ENCODE measurements at regions not wholly inside any gene's neighbourhood (a gene's known extent, or its start where the extent isn't known, plus 50 kb on each side); places are given as distances from the start of the nearest gene placed in this dataset.

- H3K9me3 ChIP-seq (ENCODE audit: insufficient read depth, low read depth, low read length), result no peaks in the 10 kb centered on the region
- H3K27ac Mint-ChIP-seq (ENCODE audit: unreplicated experiment), result no peak overlapping the region
- H3K4me1 Mint-ChIP-seq (ENCODE audit: low read depth, unreplicated experiment), result no peaks in the 10 kb centered on the region
- H3K36me3 Mint-ChIP-seq (ENCODE audit: low read depth, unreplicated experiment), result no peaks in the 10 kb centered on the region
- TF ChIP-seq EZH2 (IDR thresholded peaks at IDR 0.05; ENCODE audit: insufficient read depth, low read length), result no peak
- no peak for TF ChIP-seq CTCF (IDR thresholded peaks at IDR 0.05; ENCODE audit: insufficient read depth, low read depth, low read length)
- H3K27me3 Mint-ChIP-seq (ENCODE audit: low read depth, unreplicated experiment), result no peaks in the 10 kb centered on the region
- no peaks in the 10 kb centered on the region for H4K20me1 ChIP-seq (ENCODE audit: insufficient read depth, low read length)
- H3K4me3 Mint-ChIP-seq (ENCODE audit: unreplicated experiment), result no peak overlapping the region
- no peak overlapping the region for H3K27ac ChIP-seq (ENCODE audit: low read depth, low read length)
- DNase-seq (ENCODE audit: low read depth), result no peak
- H3K79me2 ChIP-seq (ENCODE audit: insufficient read depth, low read length), result no peaks in the 10 kb centered on the region
- FAIRE-seq, result no peak
- H3K9ac ChIP-seq (ENCODE audit: low read length), result no peak overlapping the region
- no peak overlapping the region for H3K4me3 ChIP-seq (ENCODE audit: insufficient read depth, low read depth, low read length)
- no peaks in the 10 kb centered on the region for H3K27me3 ChIP-seq (ENCODE audit: insufficient read depth, low read length)
- no peaks in the 10 kb centered on the region for H3K36me3 ChIP-seq (ENCODE audit: insufficient read depth, low read length)
- H3K4me1 ChIP-seq (ENCODE audit: insufficient read depth, low read length), result no peaks in the 10 kb centered on the region
- H3K4me2 ChIP-seq (ENCODE audit: low read length), result no peak overlapping the region
- no peaks in the 10 kb centered on the region for H3K9me3 Mint-ChIP-seq (ENCODE audit: unreplicated experiment)
- no peak overlapping the region for H2AFZ ChIP-seq (ENCODE audit: low read depth, low read length)
Measured at GRCh38 chr18:40450751-40451150, 1504.3 kb upstream of the PIK3C3 start.

- Histone ChIP-seq H3K4me3 (ENCODE audit: insufficient read depth, low read depth, low read length) (no peak overlapping the region), H3K4me2 (ENCODE audit: low read length) (no peak overlapping the region), H3K27ac (ENCODE audit: low read depth, low read length) (no peak overlapping the region), H3K4me1 (ENCODE audit: insufficient read depth, low read length) (no peaks in the 10 kb centered on the region), H3K27me3 (ENCODE audit: insufficient read depth, low read length) (no peaks in the 10 kb centered on the region), H4K20me1 (ENCODE audit: insufficient read depth, low read length) (no peaks in the 10 kb centered on the region), H3K9me3 (ENCODE audit: insufficient read depth, low read depth, low read length) (no peaks in the 10 kb centered on the region), H3K36me3 (ENCODE audit: insufficient read depth, low read length) (no peaks in the 10 kb centered on the region), H3K9ac (ENCODE audit: low read length) (no peak overlapping the region), H3K79me2 (ENCODE audit: insufficient read depth, low read length) (no peaks in the 10 kb centered on the region), H2AFZ (ENCODE audit: low read depth, low read length) (no peak overlapping the region)
- FAIRE-seq (no peak), DNase-seq (ENCODE audit: low read depth) (no peak)
- no peak overlapping the region for H3K27ac Mint-ChIP-seq (ENCODE audit: unreplicated experiment)
- no peaks in the 10 kb centered on the region for H3K36me3 Mint-ChIP-seq (ENCODE audit: low read depth, unreplicated experiment)
- no peaks in the 10 kb centered on the region for H3K27me3 Mint-ChIP-seq (ENCODE audit: low read depth, unreplicated experiment)
- no peaks in the 10 kb centered on the region for H3K4me1 Mint-ChIP-seq (ENCODE audit: low read depth, unreplicated experiment)
- H3K9me3 Mint-ChIP-seq (ENCODE audit: unreplicated experiment), result no peaks in the 10 kb centered on the region
- TF ChIP-seq EZH2 (IDR thresholded peaks at IDR 0.05; ENCODE audit: insufficient read depth, low read length) (no peak), CTCF (IDR thresholded peaks at IDR 0.05; ENCODE audit: insufficient read depth, low read depth, low read length) (no peak)
- no peak overlapping the region for H3K4me3 Mint-ChIP-seq (ENCODE audit: unreplicated experiment)
Measured at GRCh38 chr18:40447820-40448219, 1507.2 kb upstream of the PIK3C3 start.

GRCh38 chr18:40440088-40440487, 1514.9 kb upstream of the PIK3C3 start:
- Histone ChIP-seq H3K4me3 (ENCODE audit: insufficient read depth, low read depth, low read length) (no peak overlapping the region), H3K9me3 (ENCODE audit: insufficient read depth, low read depth, low read length) (no peaks in the 10 kb centered on the region), H3K36me3 (ENCODE audit: insufficient read depth, low read length) (no peaks in the 10 kb centered on the region), H2AFZ (ENCODE audit: low read depth, low read length) (no peak overlapping the region), H3K4me2 (ENCODE audit: low read length) (no peak overlapping the region), H4K20me1 (ENCODE audit: insufficient read depth, low read length) (no peaks in the 10 kb centered on the region), H3K27ac (ENCODE audit: low read depth, low read length) (no peak overlapping the region), H3K9ac (ENCODE audit: low read length) (no peak overlapping the region), H3K27me3 (ENCODE audit: insufficient read depth, low read length) (no peaks in the 10 kb centered on the region), H3K4me1 (ENCODE audit: insufficient read depth, low read length) (no peaks in the 10 kb centered on the region), H3K79me2 (ENCODE audit: insufficient read depth, low read length) (no peaks in the 10 kb centered on the region)
- DNase-seq (ENCODE audit: low read depth), result no peak
- Mint-ChIP-seq H3K27me3 (ENCODE audit: low read depth, unreplicated experiment) (no peaks in the 10 kb centered on the region), H3K4me1 (ENCODE audit: low read depth, unreplicated experiment) (peaks cover 4% of the 10 kb centered on the region), H3K27ac (ENCODE audit: unreplicated experiment) (no peak overlapping the region), H3K4me3 (ENCODE audit: unreplicated experiment) (no peak overlapping the region), H3K9me3 (ENCODE audit: unreplicated experiment) (no peaks in the 10 kb centered on the region), H3K36me3 (ENCODE audit: low read depth, unreplicated experiment) (no peaks in the 10 kb centered on the region)
- no peak for TF ChIP-seq EZH2 (IDR thresholded peaks at IDR 0.05; ENCODE audit: insufficient read depth, low read length)
- no peak for TF ChIP-seq CTCF (IDR thresholded peaks at IDR 0.05; ENCODE audit: insufficient read depth, low read depth, low read length)
- FAIRE-seq, result no peak
